ENCODE measurements at regions not wholly inside any gene's neighbourhood (a gene's known extent, or its start where the extent isn't known, plus 50 kb on each side); places are given as distances from the start of the nearest gene placed in this dataset.
A peak's percentile ranks its signal among the peaks of the same experiment; 100 is the strongest.
"Not testable (repeated sequence)": the region's sequence is repeated elsewhere in the genome, so short reads cannot be mapped to it uniquely, and the experiment has no call there.

GRCh38 chr3:164927728-164928127, 150.6 kb downstream of the SI start:
- no peak for DNase-seq (ENCODE audit: low spot score)

DNA sequence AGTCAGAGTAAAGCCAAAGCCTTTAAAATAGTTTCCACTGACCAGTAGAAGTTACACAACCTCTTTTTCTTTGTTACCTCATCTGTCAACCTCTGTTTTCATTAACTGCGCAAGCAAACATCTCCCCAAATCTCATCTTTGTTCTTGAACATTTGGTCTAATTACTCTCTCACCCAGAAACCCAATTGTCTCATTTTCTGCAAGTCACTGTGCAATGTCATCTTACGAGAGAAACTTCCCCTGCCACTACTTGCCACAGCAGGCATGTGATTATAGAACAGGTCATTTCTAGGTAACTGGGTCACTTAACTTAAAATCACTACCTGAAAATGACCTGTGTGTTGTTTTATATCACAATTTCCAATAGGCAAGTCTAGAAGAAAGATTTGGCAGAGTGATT, 159.4 kb downstream of the SI start:
- no peak for DNase-seq (ENCODE audit: low spot score)

DNA sequence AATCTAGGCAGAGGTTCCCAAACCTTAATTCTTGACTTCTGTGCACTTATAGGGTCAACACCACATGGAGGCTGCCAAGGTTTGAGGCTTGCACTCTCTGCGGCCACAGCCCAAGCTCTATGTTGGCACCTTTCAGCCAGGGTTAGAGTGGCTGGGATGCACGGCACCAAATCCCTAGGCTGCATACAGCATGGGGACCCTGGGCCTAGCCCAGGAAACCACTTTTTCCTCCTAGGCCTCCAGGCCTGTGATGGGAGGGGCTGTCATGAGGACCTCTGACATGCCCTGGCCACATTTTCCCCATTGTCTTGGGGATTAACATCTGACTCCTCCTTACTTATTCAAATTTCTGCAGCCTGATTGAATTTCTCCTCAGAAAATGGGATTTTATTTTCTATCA, 165.4 kb downstream of the SI start:
- DNase-seq (ENCODE audit: low spot score), result no peak

GRCh38 chr3:164903820-164904451, 174.4 kb downstream of the SI start:
- DNase-seq (ENCODE audit: low spot score), result no peak

- DNase-seq (ENCODE audit: low spot score), result peak; percentile 4
Observed at GRCh38 chr3:164897342-164897741, 181.0 kb downstream of the SI start.

GRCh38 chr3:164890061-164890460, 188.2 kb downstream of the SI start:
- no peak for DNase-seq (ENCODE audit: low spot score)

DNA sequence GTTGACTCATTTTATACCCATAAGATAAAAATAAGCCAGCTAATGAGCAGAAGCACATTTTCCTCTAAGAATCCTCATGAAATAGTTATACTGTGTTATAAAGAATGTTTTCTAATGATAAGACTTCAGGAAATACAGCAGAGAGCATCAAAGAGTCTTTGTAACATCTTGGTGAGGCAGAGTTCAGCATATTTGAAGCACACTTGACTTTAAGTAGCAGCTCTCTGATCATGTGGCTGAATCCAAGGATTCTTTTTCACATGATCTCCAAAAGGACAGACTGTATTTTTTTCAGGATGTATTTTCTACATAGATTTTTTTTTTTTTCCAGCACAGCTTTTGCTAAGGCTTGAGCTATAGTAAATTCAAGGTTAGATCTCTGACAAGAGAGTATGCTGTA, 195.1 kb downstream of the SI start:
- no peak for DNase-seq (ENCODE audit: low spot score)

- DNase-seq (ENCODE audit: low spot score), result no peak
Observed at GRCh38 chr3:164879201-164879600, 199.1 kb downstream of the SI start.

GRCh38 chr3:164864454-164864853, 213.8 kb downstream of the SI start:
- no peak for DNase-seq (ENCODE audit: low spot score)

DNA sequence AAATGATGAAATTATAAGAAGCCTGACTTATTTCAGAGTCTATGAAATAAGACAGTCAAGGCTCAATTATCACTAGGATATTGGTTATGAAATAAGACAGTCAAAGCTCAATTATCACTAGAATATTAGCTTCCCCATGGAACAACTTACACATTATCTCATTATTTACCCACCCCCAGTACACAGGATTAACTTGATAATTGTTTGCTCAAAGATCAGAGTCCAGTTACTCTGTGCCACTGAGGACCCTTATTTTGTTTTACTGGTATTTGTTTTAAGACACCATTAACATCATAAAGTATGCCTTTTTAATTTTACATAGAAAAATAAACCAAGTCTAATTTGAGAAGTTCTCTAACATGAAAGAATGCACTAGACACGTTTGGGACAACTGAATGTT, 225.4 kb downstream of the SI start:
- no peak for DNase-seq (ENCODE audit: low spot score)

DNA sequence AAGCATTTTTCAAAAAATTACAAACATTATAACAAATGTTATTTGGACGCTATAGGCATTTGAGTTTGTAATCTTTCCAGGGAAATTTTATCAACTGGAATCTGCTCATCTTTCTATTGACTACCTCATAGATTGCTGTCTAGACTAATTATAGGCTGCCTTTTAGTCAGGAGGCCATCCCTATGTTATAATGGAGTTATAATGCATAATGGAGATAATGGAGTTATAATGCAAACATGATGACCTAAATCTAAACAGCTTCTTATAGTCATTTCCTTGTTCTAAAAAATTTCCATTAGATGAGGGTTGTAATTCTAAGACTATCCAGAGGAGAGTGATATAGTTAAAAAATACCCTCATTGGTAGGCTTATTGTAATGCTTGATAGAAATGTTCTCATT, 226.4 kb downstream of the SI start:
- no peak for DNase-seq (ENCODE audit: low spot score)

GRCh38 chr3:164851204-164851603, 227.1 kb downstream of the SI start:
- no peak for DNase-seq (ENCODE audit: low spot score)

- no peak for DNase-seq (ENCODE audit: low spot score)
Observed at GRCh38 chr3:164848923-164849322, 229.4 kb downstream of the SI start.

DNA sequence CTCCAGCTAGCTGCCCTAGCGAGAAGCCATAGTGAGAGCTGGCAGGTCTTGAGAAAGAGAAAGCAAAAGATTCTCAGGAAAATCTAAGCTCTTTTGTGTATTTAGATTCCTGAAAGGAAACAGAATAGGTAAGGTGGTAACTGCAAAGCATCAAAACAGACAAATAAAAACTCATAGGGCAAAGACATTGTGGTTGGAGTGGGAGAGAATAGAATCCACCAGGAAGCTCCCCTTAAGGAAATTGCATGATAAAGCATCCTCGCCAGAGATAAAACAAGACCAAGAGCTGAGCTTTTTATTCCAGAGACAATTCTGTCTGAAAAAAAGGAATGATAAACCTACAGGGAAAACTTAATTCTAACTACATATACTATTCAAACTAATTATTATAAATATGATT, 232.6 kb downstream of the SI start:
- DNase-seq (ENCODE audit: low spot score), result no peak

DNA sequence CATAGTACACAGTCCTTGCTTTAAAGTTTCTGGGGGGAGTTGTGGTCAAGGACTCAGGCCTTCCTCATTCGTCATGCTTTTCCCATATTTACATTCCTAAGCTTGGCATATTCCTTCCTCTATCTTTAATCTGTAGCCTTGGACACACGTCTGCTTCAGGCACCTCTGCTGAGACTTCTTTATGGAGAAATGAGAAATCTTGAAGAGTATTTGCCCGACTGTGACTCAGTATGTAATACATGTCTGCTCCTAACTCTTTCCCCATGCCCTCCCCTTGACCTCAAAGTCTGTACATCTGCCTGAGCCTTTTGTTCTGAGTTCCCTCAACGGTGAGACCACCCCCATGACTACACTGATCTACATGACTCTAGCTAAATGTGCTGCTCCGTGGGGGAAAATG, 246.1 kb downstream of the SI start:
- no peak for DNase-seq (ENCODE audit: low spot score)

DNA sequence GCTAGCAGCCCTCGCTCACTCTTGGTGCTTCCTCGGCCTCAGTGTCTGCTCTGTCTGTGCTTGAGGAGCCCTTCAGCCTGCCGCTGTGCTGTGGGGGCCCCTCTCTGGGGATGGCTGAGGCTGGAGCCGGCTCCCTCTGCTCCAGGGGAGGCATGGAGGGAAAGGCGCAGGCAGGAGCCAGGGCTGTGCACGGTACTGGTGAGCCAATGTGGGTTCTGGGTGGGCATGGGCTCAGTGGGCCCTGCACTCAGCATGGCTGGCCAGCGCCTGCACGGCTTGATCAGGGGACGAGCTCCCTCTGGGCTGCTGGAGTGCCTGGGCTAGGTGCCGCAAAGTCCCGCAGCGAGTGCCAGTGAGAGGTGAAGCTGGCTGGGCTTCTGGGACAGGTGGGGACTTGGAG, 260.0 kb downstream of the SI start:
- no peak for DNase-seq (ENCODE audit: low spot score)

GRCh38 chr3:164814106-164814505, 264.2 kb downstream of the SI start:
- no peak for DNase-seq (ENCODE audit: low spot score)

DNA sequence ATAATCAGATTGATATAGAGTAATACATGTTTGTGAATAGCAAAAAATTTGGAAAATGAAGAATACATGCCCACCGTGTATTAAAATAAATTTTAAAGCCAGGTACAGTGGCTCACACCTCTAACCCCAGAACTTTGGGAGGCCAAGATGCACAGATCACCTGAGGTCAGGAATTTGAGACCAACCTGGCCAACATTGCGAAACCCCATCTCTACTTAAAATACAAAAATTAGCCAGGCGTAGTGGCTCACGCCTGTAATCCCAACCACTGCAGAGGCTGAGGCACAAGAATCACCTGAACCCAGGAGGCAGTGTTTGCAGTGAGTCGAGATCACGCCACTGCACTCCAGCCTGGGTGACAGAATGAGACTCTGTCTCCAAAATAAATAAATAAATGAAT, 266.3 kb downstream of the SI start:
- DNase-seq (ENCODE audit: low spot score), result no peak

DNA sequence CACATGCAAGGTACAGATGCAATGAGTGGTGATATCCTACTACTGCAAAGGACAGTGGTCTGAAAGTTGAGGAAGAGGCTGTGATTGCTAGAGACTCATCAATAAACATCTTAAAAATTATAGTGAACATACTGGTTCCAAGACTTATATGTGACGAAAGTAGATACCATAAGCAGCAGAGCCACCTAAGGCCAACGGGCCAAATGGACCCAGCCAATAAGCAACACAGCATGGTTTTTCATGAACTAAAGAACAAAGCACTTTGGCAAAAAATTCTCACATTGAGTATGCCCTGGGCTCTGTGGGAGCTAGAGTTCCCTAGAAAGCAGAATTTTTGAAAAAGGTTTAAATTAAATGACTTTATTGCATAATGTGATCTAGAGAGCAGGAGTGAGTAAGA, 272.1 kb downstream of the SI start:
- DNase-seq (ENCODE audit: low spot score), result peak; percentile 28

DNA sequence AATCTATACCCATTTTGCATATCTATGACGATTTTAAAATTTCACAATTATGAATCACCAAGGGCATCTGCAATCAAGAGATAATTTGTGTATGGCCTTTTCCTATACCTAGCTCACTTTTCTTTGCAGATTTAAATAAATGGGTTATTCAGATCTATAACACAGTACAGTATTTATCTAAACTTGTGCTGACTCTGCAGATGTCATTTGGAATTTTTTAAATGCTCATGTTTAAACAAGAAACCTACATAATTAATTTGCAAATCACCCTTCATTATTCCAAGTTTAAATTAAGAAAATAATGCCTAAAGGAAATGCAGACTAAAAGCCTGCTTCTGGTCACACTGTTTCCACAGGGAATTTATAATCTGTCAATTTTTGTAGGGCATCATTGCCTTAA, 284.2 kb downstream of the SI start:
- DNase-seq (ENCODE audit: low spot score), result no peak

DNA sequence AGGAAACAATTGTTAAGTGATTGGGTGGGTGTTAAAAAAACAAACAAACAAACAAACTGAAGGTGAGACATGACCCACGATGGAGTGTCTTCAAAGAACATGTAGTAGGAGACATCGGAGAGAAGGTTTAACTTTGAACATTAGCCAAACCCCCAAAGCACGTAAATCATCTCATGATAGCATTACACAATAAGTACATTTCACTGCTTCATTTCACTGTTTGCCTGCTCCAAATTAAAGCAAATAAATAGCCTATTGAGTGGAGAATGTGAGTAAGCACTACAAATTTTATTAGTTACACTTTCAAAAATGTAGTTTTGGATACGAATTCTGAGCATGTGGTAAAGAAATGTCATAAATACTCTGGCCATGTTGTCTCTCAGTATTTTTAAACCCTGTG, 287.0 kb downstream of the SI start:
- no peak for DNase-seq (ENCODE audit: low spot score)

DNA sequence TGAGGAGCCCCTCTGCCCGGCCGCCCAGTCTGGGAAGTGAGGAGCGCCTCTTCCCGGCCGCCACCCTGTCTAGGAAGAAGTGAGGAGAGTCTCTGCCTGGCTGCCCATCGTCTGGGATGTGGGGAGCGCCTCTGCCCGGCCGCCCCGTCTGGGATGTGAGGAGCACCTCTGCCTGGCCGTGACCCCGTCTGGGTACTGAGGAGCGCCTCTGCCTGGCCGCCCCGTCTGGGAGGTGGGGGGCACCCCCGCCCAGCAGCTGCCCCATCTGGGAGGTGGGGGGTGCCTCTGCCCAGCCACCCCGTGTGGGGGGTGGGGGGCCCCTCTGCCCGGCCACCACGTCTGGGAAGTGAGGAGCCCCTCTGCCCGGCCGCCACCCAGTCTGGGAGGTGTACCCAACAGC, 293.9 kb downstream of the SI start:
- DNase-seq (ENCODE audit: low spot score), result not testable (repeated sequence)

DNA sequence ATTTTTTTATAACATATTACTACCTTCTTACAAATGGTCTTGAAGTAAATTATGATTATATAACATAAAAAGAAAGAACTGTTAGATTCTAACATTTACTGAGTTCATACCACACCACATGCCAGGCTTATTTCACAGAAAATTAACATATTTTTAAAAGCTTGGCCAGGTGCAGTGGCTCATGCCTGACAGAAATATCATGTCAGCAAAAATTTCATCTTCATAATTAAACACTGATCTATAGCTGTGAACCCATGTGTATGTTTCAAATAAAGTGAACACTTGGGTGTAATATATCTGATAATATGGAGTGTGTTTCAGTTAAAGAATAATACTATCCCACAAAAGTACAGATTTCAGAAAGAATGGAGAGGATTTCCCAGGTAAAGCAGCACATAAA, 296.5 kb downstream of the SI start:
- DNase-seq (ENCODE audit: low spot score), result no peak

DNA sequence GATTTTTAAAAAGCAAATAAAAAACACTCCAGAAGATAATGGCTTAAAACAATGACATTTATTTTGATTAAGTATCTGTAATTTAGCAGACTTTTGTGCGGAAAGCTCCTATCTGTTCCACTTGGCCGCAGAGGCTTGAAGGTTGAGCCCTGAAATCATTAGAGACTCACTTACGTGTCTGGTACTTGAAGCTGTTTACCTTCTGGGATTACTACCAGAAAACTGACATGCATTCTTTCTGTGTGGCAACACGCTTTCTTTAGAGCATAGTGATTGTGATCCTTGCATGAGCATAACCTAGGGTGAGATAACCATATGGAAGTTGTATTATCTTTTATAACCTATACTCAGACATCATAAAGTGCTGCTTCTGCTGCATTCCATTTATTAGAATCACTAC, 298.5 kb downstream of the SI start:
- DNase-seq (ENCODE audit: low spot score), result no peak

DNA sequence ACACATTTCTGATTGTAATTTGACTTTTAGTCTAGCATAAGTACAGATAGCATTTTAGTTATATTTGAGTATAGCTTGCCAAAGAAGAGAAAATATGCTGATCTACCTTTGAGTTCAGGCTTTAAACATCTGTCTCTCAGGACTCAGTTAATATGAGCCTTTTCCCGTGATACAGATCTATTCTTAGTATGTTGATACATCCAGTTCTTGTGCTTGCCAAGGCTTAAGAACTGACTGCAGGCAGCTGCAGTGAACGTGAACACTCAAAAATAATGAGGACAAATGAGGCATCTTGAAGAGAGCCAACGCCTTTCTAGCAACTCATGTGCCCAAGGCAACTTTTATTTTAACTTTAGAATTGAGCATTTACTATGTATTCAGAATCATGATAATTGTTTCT, 325.5 kb downstream of the SI start:
- DNase-seq (ENCODE audit: low spot score), result no peak

All from RKO (cell line).